GM19238 (cell line): ENCODE measurements at regions not wholly inside any gene's neighbourhood (a gene's known extent, or its start where the extent isn't known, plus 50 kb on each side); places are given as distances from the start of the nearest gene placed in this dataset.

Experiments used
- DNase-seq: peaks from one replicate; pipeline ENCODE4 v3.0.0; 2011; ENCODE audit warnings: low spot score; ENCODE audit not compliant: insufficient read length

GRCh38 chr2:30368258-30368657, 78.8 kb upstream of the LCLAT1 start:
- no peak for DNase-seq

DNA sequence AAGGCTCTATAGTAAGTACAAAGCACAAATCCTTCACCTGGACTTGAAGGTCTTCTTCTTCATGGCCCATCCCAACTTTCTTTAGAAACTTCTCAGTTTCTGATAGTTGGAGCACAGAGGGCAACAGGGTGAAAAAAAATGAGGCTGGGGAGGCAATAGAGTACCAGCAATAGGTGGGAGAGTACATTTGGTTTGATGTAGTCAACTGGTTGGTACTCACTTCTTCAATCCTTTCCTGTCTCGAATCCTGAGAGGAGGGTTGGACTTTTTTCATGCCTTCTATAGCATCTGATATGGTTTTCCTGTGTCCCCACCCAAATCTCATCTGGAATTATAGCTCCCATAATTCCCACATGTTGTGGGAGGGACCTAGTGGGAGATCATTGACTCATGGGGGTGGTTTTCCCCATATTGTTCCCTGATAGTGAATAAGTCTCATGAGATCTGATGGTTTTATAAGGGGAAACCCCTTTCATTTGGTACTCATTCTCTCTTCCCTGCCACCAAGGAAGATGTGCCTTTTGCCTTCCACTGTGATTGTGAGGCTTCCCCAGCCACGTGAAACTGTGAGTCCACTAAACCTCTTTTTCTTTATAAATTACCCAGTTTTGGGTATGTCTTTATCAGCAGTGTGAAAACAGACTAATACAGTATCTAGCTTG, 75.9 kb upstream of the LCLAT1 start:
- DNase-seq, result no peak

GRCh38 chr2:30371772-30372373, 75.2 kb upstream of the LCLAT1 start:
- no peak for DNase-seq

GRCh38 chr2:30372826-30373225, 74.2 kb upstream of the LCLAT1 start:
- no peak for DNase-seq

DNA sequence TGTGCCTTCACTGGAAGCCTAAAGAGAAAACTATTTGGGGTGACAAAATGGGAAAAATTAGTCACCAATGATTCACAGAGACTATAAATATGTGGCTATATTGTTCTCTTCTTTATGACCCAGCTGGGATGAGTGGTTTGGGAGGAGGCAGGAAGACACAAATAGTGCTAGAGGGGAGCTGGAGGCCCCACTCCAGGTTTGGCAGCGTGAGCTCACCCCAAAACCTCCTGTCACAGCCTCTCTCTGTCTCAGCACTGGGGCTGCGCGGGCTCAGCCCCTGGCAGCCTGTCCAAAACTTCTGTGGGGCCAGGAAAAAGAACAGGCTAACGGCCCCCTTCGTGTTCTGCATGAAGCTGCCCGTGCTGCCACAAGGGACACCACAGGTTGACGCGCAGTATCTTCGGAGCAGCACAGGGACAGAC, 73.2 kb upstream of the LCLAT1 start:
- no peak for DNase-seq

GRCh38 chr2:30374380-30374779, 72.7 kb upstream of the LCLAT1 start:
- DNase-seq, result no peak

DNA sequence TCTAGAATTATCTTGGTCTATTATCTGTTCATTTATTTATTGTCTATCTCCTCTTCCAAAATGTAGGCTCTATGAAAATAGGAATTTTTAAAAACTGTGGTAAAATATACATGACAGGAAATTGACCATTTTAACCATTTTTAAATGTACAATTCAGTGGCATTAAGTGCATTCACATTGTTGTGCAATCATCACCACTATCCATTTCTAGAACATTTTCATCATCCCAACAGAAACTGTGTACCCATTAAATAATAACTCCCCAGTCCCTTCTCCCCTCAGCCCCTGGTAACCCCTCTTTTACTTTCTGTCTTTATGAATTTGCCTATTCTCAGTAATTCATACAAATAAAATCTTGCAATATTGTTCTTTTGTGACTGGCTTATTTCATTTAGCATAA, 71.1 kb upstream of the LCLAT1 start:
- DNase-seq, result no peak

GRCh38 chr2:30379481-30379880, 67.6 kb upstream of the LCLAT1 start:
- no peak for DNase-seq

GRCh38 chr2:30380824-30381223, 66.2 kb upstream of the LCLAT1 start:
- no peak for DNase-seq

DNA sequence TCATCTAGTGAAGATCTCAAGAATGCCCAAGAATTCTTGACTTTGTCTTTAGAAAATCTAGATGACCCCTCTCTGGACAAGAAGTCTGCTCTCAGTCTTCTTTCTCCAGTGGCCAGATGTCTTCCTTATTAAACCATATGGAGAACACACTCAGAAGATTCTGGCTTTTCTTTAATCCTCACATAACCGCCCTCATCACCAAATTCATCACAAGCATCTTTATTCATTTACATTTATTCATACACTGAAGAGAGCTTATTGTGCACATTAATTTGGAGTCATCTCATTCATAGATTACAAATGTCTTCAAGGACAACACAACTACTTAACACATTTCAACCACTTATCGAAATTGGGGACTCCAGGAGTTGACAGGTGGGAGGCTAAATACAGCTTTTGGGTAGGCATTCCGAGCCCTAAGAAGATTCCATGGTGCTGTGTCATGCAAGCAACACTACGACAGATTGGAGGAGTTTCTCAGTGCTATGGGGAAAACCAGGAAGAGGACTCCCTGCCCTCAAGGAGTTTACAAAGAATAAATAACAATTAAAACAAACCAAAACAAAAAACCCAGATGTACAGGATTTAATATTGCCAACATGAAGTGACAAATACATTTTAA, 64.8 kb upstream of the LCLAT1 start:
- DNase-seq, result no peak

- no peak for DNase-seq
Observed at GRCh38 chr2:30382995-30383394, 64.1 kb upstream of the LCLAT1 start.

GRCh38 chr2:30385327-30385726, 61.7 kb upstream of the LCLAT1 start:
- no peak for DNase-seq

GRCh38 chr2:30392097-30392496, 54.9 kb upstream of the LCLAT1 start:
- no peak for DNase-seq

DNA sequence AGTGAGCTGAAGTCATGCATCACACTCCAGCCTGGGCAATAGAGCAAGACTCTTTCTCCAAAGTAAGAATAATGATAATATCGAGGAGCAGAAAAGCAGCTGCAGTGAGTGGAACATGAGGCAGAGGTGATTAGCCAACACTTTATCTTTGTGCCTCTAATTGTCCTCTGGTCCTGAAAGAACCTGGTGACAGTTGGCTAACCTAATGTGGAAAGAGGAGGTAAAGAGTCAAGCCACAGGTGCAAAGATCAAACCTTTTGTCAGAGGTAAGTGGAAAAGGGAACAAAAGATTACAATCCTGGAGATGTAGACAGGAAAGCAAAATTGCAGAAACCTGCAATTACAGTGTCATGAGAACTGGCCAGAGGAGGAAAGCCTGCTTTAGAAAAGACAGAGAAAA, 53.5 kb upstream of the LCLAT1 start:
- DNase-seq, result no peak

GRCh38 chr2:30394096-30394495, 53.0 kb upstream of the LCLAT1 start:
- no peak for DNase-seq

DNA sequence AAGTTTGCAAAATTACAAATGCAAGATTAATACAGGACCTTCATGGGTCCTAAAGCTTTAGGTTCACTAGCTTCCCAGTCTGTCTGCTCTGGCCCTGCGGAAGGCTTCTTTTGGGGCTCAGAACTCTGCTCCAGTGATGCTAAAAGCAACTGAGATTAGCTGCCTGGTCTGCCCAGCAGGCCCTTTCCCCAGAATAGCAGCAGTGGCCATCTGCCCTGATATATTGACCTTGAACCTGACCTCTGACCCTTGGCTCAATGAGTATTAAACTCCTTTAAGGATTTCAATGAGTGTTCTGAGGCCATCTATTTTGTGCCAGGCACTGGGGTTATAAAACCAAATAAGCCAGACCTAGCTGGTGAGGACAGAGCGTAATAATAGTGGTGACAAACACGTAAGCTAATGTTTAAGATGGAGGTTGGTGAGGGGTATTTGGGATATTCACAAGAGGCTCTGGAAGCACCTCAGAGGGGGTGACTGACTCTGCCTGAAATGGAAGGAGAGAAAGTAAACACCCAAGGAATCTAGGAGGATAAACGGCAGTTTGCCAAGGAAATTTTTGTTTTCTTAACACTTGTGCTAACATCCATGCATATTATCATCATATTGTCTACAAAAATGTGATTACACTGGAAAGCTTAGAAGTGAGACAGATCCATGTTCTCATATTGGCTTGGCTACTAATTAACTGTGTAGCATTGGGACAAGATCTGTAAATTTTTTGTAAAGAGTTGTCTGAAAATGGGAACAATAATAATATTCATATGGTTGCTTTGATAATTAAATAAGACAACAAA, 50.4 kb upstream of the LCLAT1 start:
- no peak for DNase-seq
